Right kidney (tissue), 1 donor: ENCODE measurements at regions not wholly inside any gene's neighbourhood (a gene's known extent, or its start where the extent isn't known, plus 50 kb on each side); places are given as distances from the start of the nearest gene placed in this dataset.

Source experiments
- DNase-seq: peaks from one replicate; pipeline ENCODE4 v3.0.0-alpha.2; 2016

GRCh38 chr9:20114974-20115373 lies 326.1 kb upstream of the SLC24A2 start:
- DNase-seq = no peak

DNA sequence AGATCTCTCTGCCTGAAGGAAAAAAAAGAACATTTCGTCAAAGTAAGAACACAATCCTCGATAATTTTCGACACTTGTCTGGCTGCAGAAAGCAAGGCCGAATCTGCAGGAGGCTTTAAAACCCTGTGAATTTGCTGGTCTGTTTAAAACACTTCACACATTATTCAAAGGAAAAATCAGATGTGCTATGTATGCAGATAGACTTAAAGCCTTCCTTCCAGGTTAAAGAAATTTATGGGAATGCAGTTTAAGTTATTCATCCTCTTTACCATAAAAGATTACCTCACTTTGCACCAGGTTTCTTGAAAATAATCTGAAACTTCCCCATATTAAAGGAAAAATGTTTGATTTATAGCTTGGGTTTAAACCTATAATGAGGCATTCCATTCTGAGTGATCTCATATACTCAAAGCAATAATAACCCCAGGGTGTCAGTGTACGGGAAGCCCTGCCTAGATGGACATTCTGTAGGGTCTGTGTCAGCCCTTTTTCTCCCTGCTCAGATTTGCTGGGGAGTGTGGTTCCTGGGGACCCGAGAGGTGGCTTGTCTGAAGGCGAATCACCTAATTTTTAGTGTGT lies 323.5 kb upstream of the SLC24A2 start:
- no peak for DNase-seq

GRCh38 chr9:20111173-20111843 lies 322.5 kb upstream of the SLC24A2 start:
- DNase-seq = no peak

- DNase-seq = no peak
These were observed 306.7 kb upstream of the SLC24A2 start for GRCh38 chr9:20095430-20096092.

DNA sequence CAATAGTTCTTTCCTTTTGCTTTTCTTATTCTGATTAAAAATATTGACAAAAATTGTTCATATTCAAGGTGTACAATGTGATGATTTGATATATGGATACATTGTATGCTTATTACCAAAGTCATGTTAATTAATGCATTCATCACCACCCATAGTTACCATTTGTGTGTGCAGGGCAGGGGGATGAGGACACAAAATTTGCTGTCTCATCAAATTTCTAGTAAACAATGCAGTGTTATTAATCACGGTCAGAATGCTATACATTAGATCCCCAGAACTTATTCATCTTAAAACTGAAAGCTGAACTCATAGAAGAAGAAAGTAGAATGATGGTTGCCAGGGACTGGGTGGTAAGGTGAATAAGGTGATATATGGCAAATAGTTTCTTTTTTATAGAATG lies 303.7 kb upstream of the SLC24A2 start:
- DNase-seq = no peak

DNA sequence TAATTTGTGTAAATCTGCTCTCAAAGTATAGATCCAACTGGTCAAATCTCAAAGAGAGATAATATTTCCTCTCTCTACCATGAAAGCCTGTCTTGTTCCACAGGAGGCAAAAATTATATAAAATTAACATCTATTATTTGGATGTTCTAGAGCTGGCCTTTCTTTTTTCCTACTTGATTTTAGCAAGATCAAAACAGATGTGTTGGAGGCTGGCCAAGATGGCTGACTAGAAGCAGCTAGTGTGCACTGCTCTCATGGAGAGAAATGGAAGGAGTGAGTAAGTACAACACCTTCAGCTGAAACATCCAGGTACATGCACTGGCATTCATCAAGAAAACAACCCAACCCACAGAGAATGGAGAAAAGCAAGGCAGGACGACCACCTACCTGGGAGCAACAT lies 298.6 kb upstream of the SLC24A2 start:
- DNase-seq = no peak

- DNase-seq = no peak
These were observed 297.0 kb upstream of the SLC24A2 start for GRCh38 chr9:20085842-20086241.

DNA sequence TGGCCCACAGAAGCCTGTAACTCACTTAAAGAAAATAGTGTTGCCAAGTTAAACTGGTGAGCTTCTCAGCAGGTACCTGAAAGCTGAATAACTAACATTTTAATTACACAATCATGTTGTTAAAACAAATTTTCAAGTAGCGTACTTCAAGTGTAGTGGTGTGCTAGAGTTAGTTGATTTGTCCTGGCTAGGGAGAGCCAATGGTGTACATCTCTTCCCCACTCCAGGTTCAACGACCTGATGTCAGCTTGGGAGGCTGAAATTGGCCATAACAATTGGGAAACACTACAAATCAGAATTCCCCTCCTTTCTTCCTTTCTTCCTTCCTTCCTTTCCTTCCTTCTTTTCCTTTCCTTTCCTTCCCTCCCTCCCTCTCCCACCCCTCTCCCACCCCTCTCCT lies 295.3 kb upstream of the SLC24A2 start:
- DNase-seq = no peak

DNA sequence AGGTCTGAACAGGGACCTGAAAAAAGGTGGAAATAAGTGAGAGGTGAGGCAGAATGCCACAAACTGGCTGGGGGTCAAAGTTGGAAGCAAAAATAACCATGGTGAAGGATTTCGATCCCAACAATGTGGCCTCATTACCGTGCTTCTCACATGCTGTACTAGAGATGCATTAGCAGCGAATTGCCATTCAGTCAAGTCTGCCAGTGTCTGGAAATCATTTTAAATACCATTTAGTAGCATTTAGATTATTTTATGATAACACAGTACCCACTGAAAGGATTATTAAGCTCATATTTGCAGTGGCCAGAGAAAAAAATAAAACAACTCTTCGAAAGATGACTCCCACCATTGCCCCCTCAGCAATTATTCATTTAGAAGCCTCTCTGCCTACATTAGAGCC lies 294.6 kb upstream of the SLC24A2 start:
- no peak for DNase-seq

- DNase-seq = no peak
These were observed 294.0 kb upstream of the SLC24A2 start for GRCh38 chr9:20082831-20083230.

- DNase-seq = no peak
These were observed 293.6 kb upstream of the SLC24A2 start for GRCh38 chr9:20082406-20082805.

GRCh38 chr9:20078246-20078645 lies 289.4 kb upstream of the SLC24A2 start:
- no peak for DNase-seq

DNA sequence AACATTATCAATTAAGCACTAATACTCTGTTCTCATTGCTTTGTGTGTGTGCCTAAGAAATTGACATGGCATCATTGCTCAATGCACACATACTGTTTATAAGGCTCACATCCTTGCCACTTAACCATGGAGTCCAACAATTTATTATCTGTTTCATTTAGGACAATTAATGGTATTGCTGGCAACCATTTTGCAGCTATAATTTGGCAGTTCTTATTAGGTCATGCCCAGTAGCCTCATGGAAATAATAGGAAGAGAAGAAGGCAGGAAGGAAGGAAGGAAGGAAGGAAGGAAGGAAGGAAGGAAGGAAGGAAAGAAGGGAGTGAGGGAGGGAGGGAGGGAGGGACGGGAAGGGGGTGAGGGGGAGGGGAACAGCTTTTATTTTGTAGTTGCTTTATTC lies 285.5 kb upstream of the SLC24A2 start:
- DNase-seq = no peak

DNA sequence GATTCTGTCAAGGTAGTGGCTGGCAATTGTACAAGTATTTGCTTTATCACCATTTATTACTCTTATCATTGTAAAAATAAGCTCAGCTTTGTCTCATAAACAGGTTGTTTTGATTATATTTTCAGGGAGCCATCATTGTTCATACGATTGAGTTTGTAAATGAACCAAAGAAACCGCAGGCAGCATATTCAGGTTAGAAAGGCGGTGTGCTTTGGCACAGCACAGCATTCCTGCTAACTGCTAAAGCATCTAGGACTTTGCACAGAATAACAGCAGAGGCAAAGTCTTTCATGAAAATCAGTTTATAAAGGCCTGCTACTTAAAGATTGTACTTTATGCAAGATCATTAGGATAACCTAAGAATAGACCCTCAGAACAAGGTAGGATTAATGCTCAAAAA lies 281.5 kb upstream of the SLC24A2 start:
- DNase-seq = no peak

GRCh38 chr9:20065796-20066700 lies 277.2 kb upstream of the SLC24A2 start:
- no peak for DNase-seq

- no peak for DNase-seq
These were observed 276.2 kb upstream of the SLC24A2 start for GRCh38 chr9:20065046-20065445.

GRCh38 chr9:20054734-20055133 lies 265.9 kb upstream of the SLC24A2 start:
- DNase-seq = no peak

GRCh38 chr9:20048985-20049384 lies 260.1 kb upstream of the SLC24A2 start:
- no peak for DNase-seq

GRCh38 chr9:20048437-20048836 lies 259.6 kb upstream of the SLC24A2 start:
- no peak for DNase-seq

GRCh38 chr9:20044686-20045085 lies 255.8 kb upstream of the SLC24A2 start:
- DNase-seq = no peak

GRCh38 chr9:20043461-20043860 lies 254.6 kb upstream of the SLC24A2 start:
- DNase-seq = no peak

- no peak for DNase-seq
These were observed 254.2 kb upstream of the SLC24A2 start for GRCh38 chr9:20043035-20043434.

GRCh38 chr9:20042128-20042711 lies 253.4 kb upstream of the SLC24A2 start:
- no peak for DNase-seq
